HUES6 (cell line): ENCODE measurements at regions not wholly inside any gene's neighbourhood (a gene's known extent, or its start where the extent isn't known, plus 50 kb on each side); places are given as distances from the start of the nearest gene placed in this dataset.
"Not testable (repeated sequence)": the region's sequence is repeated elsewhere in the genome, so short reads cannot be mapped to it uniquely, and the experiment has no call there.

Experiments
- H3K27ac ChIP-seq: 2 replicates; pipeline ENCODE4 v1.7.0; 2013; ENCODE audit warnings: low read depth, mild to moderate bottlenecking, low read length, inconsistent platforms
- H3K27me3 ChIP-seq: 2 replicates; pipeline ENCODE4 v1.6.1; 2013; ENCODE audit warnings: low read length; ENCODE audit not compliant: control insufficient read depth, insufficient read depth
- H3K36me3 ChIP-seq: 2 replicates; pipeline ENCODE4 v1.6.1; 2013; ENCODE audit warnings: low read length; ENCODE audit not compliant: control insufficient read depth, insufficient read depth
- H3K4me1 ChIP-seq: 2 replicates; pipeline ENCODE4 v1.6.1; 2013; ENCODE audit warnings: low read length; ENCODE audit not compliant: control insufficient read depth, insufficient read depth
- H3K4me3 ChIP-seq: 2 replicates; pipeline ENCODE4 v1.5.1; 2013; ENCODE audit warnings: low read depth, low read length
- H3K9ac ChIP-seq: one replicate; pipeline ENCODE4 v1.6.1; 2013; ENCODE audit warnings: mild to moderate bottlenecking, low read length
- H3K9me3 ChIP-seq: 2 replicates; pipeline ENCODE4 v1.6.1; 2013; ENCODE audit warnings: low read depth, low read length; ENCODE audit not compliant: control insufficient read depth, insufficient read depth

GRCh38 chr4:95898226-95898625 is 58.3 kb downstream of the PDHA2 start:
- Histone ChIP-seq H3K4me1 (peaks cover 8% of the 10 kb centered on the region; the same call in 1 of the 2 replicates), H3K4me3 (no peak overlapping the region), H3K9ac (no peak overlapping the region), H3K36me3 (no peaks in the 10 kb centered on the region), H3K27me3 (no peaks in the 10 kb centered on the region), H3K27ac (no peak overlapping the region), H3K9me3 (no peaks in the 10 kb centered on the region)

GRCh38 chr4:95909211-95909610 is 69.3 kb downstream of the PDHA2 start:
- no peak overlapping the region for H3K27ac ChIP-seq
- peaks cover under 1% of the 10 kb centered on the region; the same call in 1 of the 2 replicates for H3K9me3 ChIP-seq
- no peak overlapping the region for H3K9ac ChIP-seq
- no peaks in the 10 kb centered on the region for H3K4me1 ChIP-seq
- no peaks in the 10 kb centered on the region for H3K27me3 ChIP-seq
- no peaks in the 10 kb centered on the region for H3K36me3 ChIP-seq
- no peak overlapping the region for H3K4me3 ChIP-seq

- no peak overlapping the region for H3K4me3 ChIP-seq
- H3K4me1 ChIP-seq, result no peaks in the 10 kb centered on the region
- H3K27ac ChIP-seq, result no peak overlapping the region
- peaks cover 3% of the 10 kb centered on the region; the same call in 1 of the 2 replicates for H3K9me3 ChIP-seq
- no peaks in the 10 kb centered on the region for H3K27me3 ChIP-seq
- H3K9ac ChIP-seq, result no peak overlapping the region
- no peaks in the 10 kb centered on the region for H3K36me3 ChIP-seq
These were observed 70.9 kb downstream of the PDHA2 start for GRCh38 chr4:95910749-95911148.

GRCh38 chr4:95921470-95921869 is 81.6 kb downstream of the PDHA2 start:
- Histone ChIP-seq H3K4me1 (no peaks in the 10 kb centered on the region), H3K4me3 (no peak overlapping the region), H3K36me3 (no peaks in the 10 kb centered on the region), H3K9ac (no peak overlapping the region), H3K27ac (no peak overlapping the region), H3K27me3 (no peaks in the 10 kb centered on the region), H3K9me3 (peaks cover 28% of the 10 kb centered on the region)

- H3K9me3 ChIP-seq, result peaks cover 73% of the 10 kb centered on the region
- H3K36me3 ChIP-seq, result no peaks in the 10 kb centered on the region
- no peak overlapping the region for H3K4me3 ChIP-seq
- no peak overlapping the region for H3K27ac ChIP-seq
- H3K4me1 ChIP-seq, result no peaks in the 10 kb centered on the region
- no peaks in the 10 kb centered on the region for H3K27me3 ChIP-seq
- no peak overlapping the region for H3K9ac ChIP-seq
These were observed 89.7 kb downstream of the PDHA2 start for GRCh38 chr4:95929448-95930064.

- no peaks in the 10 kb centered on the region for H3K36me3 ChIP-seq
- 0 out of 2 replicates have a peak, but pooled peaks cover 3% of the 10 kb centered on the region for H3K9me3 ChIP-seq
- no peak overlapping the region for H3K4me3 ChIP-seq
- H3K4me1 ChIP-seq, result no peaks in the 10 kb centered on the region
- no peaks in the 10 kb centered on the region for H3K27me3 ChIP-seq
- no peak overlapping the region for H3K27ac ChIP-seq
- H3K9ac ChIP-seq, result no peak overlapping the region
These were observed 99.2 kb downstream of the PDHA2 start for GRCh38 chr4:95939141-95939540.

- Histone ChIP-seq H3K4me3 (no peak overlapping the region), H3K9ac (no peak overlapping the region), H3K4me1 (no peaks in the 10 kb centered on the region), H3K27ac (no peak overlapping the region), H3K27me3 (no peaks in the 10 kb centered on the region), H3K9me3 (peaks cover 16% of the 10 kb centered on the region; the same call in 1 of the 2 replicates), H3K36me3 (no peaks in the 10 kb centered on the region)
These were observed 109.4 kb downstream of the PDHA2 start for GRCh38 chr4:95949136-95949765.

- Histone ChIP-seq H3K36me3 (no peaks in the 10 kb centered on the region), H3K9ac (no peak overlapping the region), H3K4me1 (no peaks in the 10 kb centered on the region), H3K27me3 (no peaks in the 10 kb centered on the region), H3K4me3 (no peak overlapping the region), H3K9me3 (peaks cover 17% of the 10 kb centered on the region; the same call in 1 of the 2 replicates), H3K27ac (no peak overlapping the region)
These were observed 109.9 kb downstream of the PDHA2 start for GRCh38 chr4:95949808-95950207.

- not testable (repeated sequence) for H3K9ac ChIP-seq, H3K36me3 ChIP-seq, H3K27ac ChIP-seq, H3K4me1 ChIP-seq, H3K27me3 ChIP-seq, H3K4me3 ChIP-seq
- peaks cover 11% of the 10 kb centered on the region; the same call in 1 of the 2 replicates for H3K9me3 ChIP-seq
These were observed 112.6 kb downstream of the PDHA2 start for GRCh38 chr4:95952538-95952937.

- Histone ChIP-seq H3K27me3 (no peaks in the 10 kb centered on the region), H3K4me3 (no peak overlapping the region), H3K27ac (no peak overlapping the region), H3K36me3 (no peaks in the 10 kb centered on the region), H3K4me1 (no peaks in the 10 kb centered on the region), H3K9me3 (peaks cover 7% of the 10 kb centered on the region; the same call in 1 of the 2 replicates), H3K9ac (no peak overlapping the region)
These were observed 116.2 kb downstream of the PDHA2 start for GRCh38 chr4:95956094-95956493.

GRCh38 chr4:95957054-95957453 is 117.2 kb downstream of the PDHA2 start:
- Histone ChIP-seq H3K36me3 (no peaks in the 10 kb centered on the region), H3K27me3 (no peaks in the 10 kb centered on the region), H3K9me3 (peaks cover 7% of the 10 kb centered on the region; the same call in 1 of the 2 replicates), H3K27ac (no peak overlapping the region), H3K9ac (no peak overlapping the region), H3K4me3 (no peak overlapping the region), H3K4me1 (no peaks in the 10 kb centered on the region)
